Thyroid gland (tissue), 4 donors: ENCODE measurements at regions not wholly inside any gene's neighbourhood (a gene's known extent, or its start where the extent isn't known, plus 50 kb on each side); places are given as distances from the start of the nearest gene placed in this dataset.

Experiments
- DNase-seq, 2 donors: peaks; one replicate each; pipeline ENCODE4 v3.0.0-alpha.2; 2019
- H3K27ac ChIP-seq, 3 donors: fragments of 200-600 bp; sonication (generic); 1 replicate in 2 of 3; 2 replicates in 1 of 3; pipeline ENCODE4 v1.5.1; 2016 to 2019; ENCODE audit warnings: mild to moderate bottlenecking in 1 of 3, moderate library complexity in 1 of 3
- H3K27me3 ChIP-seq: fragments of 200-600 bp; sonication (generic); one replicate; pipeline ENCODE4 v1.5.1; 2019
- H3K36me3 ChIP-seq, 2 donors: fragments of 200-600 bp; sonication (generic); one replicate each; pipeline ENCODE4 v1.5.1; 2016 to 2019
- H3K4me1 ChIP-seq, 2 donors: fragments of 200-600 bp; sonication (generic); one replicate each; pipeline ENCODE4 v1.5.1; 2017 to 2019
- H3K4me3 ChIP-seq, 3 donors: fragments of 200-600 bp; sonication (generic); replicated peaks in 1 of 3; 1 replicate in 2 of 3; 2 replicates in 1 of 3; pipeline ENCODE4 v1.5.1; 2016; ENCODE audit warnings: mild to moderate bottlenecking in 1 of 3
- H3K9me3 ChIP-seq: fragments of 200-600 bp; sonication (generic); one replicate; pipeline ENCODE4 v1.5.1; 2017
- CTCF ChIP-seq, 6 experiments: fragments of 200-600 bp in 3 of 6; fragments of 450-650 bp in 3 of 6; sonication (generic) in 3 of 6; IDR thresholded peaks; one replicate each; pipeline ENCODE4 v1.5.1; 2016 to 2019; ENCODE audit warnings: antibody characterized with exemption in 6 of 6, mild to moderate bottlenecking in 2 of 6, inconsistent platforms in 1 of 6, moderate library complexity in 1 of 6
- POLR2A ChIP-seq, 2 donors: fragments of 450-650 bp; IDR thresholded peaks; one replicate each; pipeline ENCODE4 v1.6.1; 2017; ENCODE audit warnings: antibody characterized with exemption in 2 of 2, mild to moderate bottlenecking in 2 of 2, moderate library complexity in 1 of 2
- WGBS, 2 donors: methylation state at CpG; one replicate each; pipeline ENCODE4 v1.1.5; 2017; 5-methylcytosine and 5-hydroxymethylcytosine counted together
- intact Hi-C: fragments of 100-400 bp; cut with DNase I; formaldehyde crosslinking; loops from one replicate; pipeline ENCODE4 v1.15.1; 2023

- 73 to 85% methylated on average over 4 of the region's 4 CpGs for WGBS, 2 donors
- H3K27ac ChIP-seq: no peak overlapping the region
- intact Hi-C loops: no loop called here
- H3K4me3 ChIP-seq: no peak overlapping the region
- TF ChIP-seq POLR2A (IDR thresholded peaks at IDR 0.05) (no peak), CTCF (IDR thresholded peaks at IDR 0.05) (no peak)
- no peak for DNase-seq
- no peaks in the 10 kb centered on the region for H3K9me3 ChIP-seq
- no peaks in the 10 kb centered on the region for H3K27me3 ChIP-seq
- no peaks in the 10 kb centered on the region for H3K36me3 ChIP-seq
- H3K4me1 ChIP-seq: peaks cover 17 to 23% of the 10 kb centered on the region in 2 donors
Observed at GRCh38 chr9:82492274-82492673, 503.7 kb downstream of the SPATA31D1 start.

- Histone ChIP-seq H3K27me3 (no peaks in the 10 kb centered on the region), H3K36me3 (no peaks in the 10 kb centered on the region), H3K27ac (no peak overlapping the region), H3K9me3 (no peaks in the 10 kb centered on the region), H3K4me3 (no peak overlapping the region), H3K4me1 (no peaks in the 10 kb centered on the region)
- DNase-seq: no peak
- TF ChIP-seq POLR2A (IDR thresholded peaks at IDR 0.05) (no peak), CTCF (IDR thresholded peaks at IDR 0.05) (no peak)
- intact Hi-C loops: no loop called here
- WGBS, 2 donors: 91% methylated on average over 16 of the region's 16 CpGs
Observed at GRCh38 chr9:82495884-82496777, 507.6 kb downstream of the SPATA31D1 start.

DNA sequence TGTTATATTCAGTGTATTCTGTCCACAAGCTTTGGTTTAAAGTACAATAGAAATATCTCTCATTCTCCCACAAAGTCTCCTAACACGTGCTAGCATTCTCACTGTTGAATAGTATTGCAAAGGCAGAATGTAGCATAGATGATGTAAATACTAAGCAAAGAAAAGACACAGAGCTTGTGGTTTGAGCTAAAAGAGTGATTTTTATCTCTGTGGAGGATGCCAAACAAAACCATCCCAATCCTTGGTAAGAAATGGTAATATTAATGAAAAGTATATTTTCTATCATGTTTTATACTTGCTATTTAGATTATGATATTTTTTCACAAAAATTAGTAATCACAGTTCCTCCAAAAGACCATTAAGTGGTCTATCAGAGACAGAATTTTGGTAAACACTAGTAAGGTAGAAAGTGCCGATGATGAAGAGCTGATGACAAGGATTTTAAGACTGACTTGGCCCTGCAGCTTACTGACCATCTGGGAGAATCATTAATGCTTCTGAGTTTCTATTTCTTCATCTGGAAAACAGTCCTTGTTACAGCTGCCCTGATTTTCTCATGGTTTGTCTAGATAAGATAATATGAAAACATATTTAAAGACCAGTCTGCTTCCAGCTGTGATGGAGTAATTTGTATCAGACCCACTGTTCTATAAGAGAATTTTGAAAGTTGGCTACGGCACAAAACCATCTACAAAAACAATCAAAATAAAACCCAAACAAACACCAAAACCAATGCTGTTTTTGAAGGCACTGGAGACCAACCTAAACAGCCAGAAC is 510.2 kb downstream of the SPATA31D1 start:
- no peak overlapping the region for H3K4me3 ChIP-seq
- H3K4me1 ChIP-seq: no peaks in the 10 kb centered on the region
- intact Hi-C loops: no loop called here
- no peaks in the 10 kb centered on the region for H3K36me3 ChIP-seq
- TF ChIP-seq POLR2A (IDR thresholded peaks at IDR 0.05) (no peak), CTCF (IDR thresholded peaks at IDR 0.05) (no peak)
- DNase-seq: no peak
- no peak overlapping the region for H3K27ac ChIP-seq
- WGBS, 2 donors: 85 to 89% methylated on average over 3 of the region's 3 CpGs
- no peaks in the 10 kb centered on the region for H3K9me3 ChIP-seq
- no peaks in the 10 kb centered on the region for H3K27me3 ChIP-seq

DNA sequence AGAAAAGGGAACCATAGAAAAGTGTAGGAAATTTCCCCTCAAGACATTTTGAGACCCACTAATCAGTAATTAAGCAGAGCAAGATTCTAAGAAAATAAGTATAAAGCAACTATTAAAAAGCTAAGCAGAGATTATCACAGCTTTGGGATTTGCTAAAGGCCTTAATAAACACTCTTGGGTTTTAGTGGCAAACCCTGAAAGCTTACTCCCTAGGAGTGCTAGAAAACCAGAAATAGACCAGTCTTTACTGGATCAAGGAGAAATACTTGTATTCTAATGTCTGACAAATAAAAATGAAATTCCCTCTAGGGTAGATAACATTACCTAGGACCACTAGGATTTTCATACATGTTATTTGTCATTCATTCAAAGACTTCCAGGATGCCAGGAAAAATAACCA is 510.8 kb downstream of the SPATA31D1 start:
- intact Hi-C loops: no loop called here
- no peak for DNase-seq

More for the DNA sequence above, 510.8 kb downstream of the SPATA31D1 start:
- Histone ChIP-seq H3K27me3 (no peaks in the 10 kb centered on the region), H3K27ac (no peak overlapping the region), H3K36me3 (no peaks in the 10 kb centered on the region), H3K9me3 (no peaks in the 10 kb centered on the region), H3K4me1 (no peaks in the 10 kb centered on the region), H3K4me3 (no peak overlapping the region)
- TF ChIP-seq CTCF (IDR thresholded peaks at IDR 0.05) (no peak), POLR2A (IDR thresholded peaks at IDR 0.05) (no peak)
